ENCODE measurements at regions not wholly inside any gene's neighbourhood (a gene's known extent, or its start where the extent isn't known, plus 50 kb on each side); places are given as distances from the start of the nearest gene placed in this dataset.

DNA sequence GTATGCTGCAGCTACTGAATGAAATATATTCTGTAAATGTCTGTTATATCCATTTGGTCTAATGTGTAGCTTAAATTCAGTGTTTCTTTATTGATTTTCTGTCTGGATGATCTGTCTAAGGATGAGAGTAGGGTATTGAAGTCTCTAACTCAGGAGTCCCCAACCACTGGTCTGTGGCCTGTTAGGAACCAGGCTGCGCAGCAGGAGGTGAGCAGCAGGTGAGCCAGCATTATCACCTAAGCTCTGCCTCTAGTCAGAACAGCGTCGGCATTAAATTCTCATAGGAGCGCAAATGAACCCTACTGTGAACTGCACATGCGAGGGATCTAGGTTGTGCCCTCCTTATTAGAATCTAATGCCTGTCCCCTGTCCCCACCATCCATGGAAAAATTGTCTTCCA is 329.7 kb upstream of the RGS6 start:
- no peak overlapping the region for H3K4me2 ChIP-seq (ENCODE audit: low read length)
- no peak overlapping the region for H3K9ac ChIP-seq (ENCODE audit: low read length)
- H3K4me1 ChIP-seq (ENCODE audit: insufficient read depth, low read length) = no peaks in the 10 kb centered on the region
- no peak overlapping the region for H3K4me3 ChIP-seq (ENCODE audit: low read length)
- POLR2A ChIA-PET (ENCODE audit: unreplicated experiment) = no interaction called here
- H3F3A ChIP-seq (ENCODE audit: low read length, unreplicated experiment) = no peaks in the 10 kb centered on the region
- BruUV-seq (replicated peaks) = no TSS peak
- H4K20me1 ChIP-seq (ENCODE audit: low read length) = peaks cover 7% of the 10 kb centered on the region; the same call in 1 of the 2 replicates
- no peak overlapping the region for H3K27ac ChIP-seq (ENCODE audit: low read length)
- intact Hi-C loops (cut with micrococcal nuclease) = no loop called here
- CTCF ChIA-PET = no interaction called here
- no peaks in the 10 kb centered on the region for H3K27me3 ChIP-seq (ENCODE audit: low read length)
- TF ChIP-seq, protein P1, sequence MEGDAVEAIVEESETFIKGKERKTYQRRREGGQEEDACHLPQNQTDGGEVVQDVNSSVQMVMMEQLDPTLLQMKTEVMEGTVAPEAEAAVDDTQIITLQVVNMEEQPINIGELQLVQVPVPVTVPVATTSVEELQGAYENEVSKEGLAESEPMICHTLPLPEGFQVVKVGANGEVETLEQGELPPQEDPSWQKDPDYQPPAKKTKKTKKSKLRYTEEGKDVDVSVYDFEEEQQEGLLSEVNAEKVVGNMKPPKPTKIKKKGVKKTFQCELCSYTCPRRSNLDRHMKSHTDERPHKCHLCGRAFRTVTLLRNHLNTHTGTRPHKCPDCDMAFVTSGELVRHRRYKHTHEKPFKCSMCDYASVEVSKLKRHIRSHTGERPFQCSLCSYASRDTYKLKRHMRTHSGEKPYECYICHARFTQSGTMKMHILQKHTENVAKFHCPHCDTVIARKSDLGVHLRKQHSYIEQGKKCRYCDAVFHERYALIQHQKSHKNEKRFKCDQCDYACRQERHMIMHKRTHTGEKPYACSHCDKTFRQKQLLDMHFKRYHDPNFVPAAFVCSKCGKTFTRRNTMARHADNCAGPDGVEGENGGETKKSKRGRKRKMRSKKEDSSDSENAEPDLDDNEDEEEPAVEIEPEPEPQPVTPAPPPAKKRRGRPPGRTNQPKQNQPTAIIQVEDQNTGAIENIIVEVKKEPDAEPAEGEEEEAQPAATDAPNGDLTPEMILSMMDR (conservative IDR thresholded peaks at IDR 0.05; ENCODE audit: low read depth, low read length) = no peak
- TF ChIP-seq EZH2phosphoT487 (IDR thresholded peaks at IDR 0.05; ENCODE audit: borderline replicate concordance, low read length) = no peak
- no peak for TF ChIP-seq EZH2 (IDR thresholded peaks at IDR 0.05; ENCODE audit: low read length, unreplicated experiment)
- H2AFZ ChIP-seq (ENCODE audit: low read length) = no peak overlapping the region
- H3K36me3 ChIP-seq (ENCODE audit: low read depth, low read length) = peaks cover 25% of the 10 kb centered on the region
- DNase-seq (no peak), ATAC-seq (no peak)
- H3K9me3 ChIP-seq (ENCODE audit: low read length) = peaks cover 15% of the 10 kb centered on the region
- no peaks in the 10 kb centered on the region for H3K9me2 ChIP-seq (replicated peaks; ENCODE audit: low read length)
- peaks cover 86% of the 10 kb centered on the region for H3K79me2 ChIP-seq (ENCODE audit: low read length)

GRCh38 chr14:71604231-71604630 is 328.0 kb upstream of the RGS6 start:
- Histone ChIP-seq H3K79me2 (ENCODE audit: low read length) (peaks cover 76% of the 10 kb centered on the region), H3K36me3 (ENCODE audit: low read depth, low read length) (peaks cover 23% of the 10 kb centered on the region), H2AFZ (ENCODE audit: low read length) (no peak overlapping the region), H3K9me2 (replicated peaks; ENCODE audit: low read length) (no peaks in the 10 kb centered on the region), H3F3A (ENCODE audit: low read length, unreplicated experiment) (no peaks in the 10 kb centered on the region), H3K4me3 (ENCODE audit: low read length) (no peak overlapping the region), H3K27me3 (ENCODE audit: low read length) (no peaks in the 10 kb centered on the region), H4K20me1 (ENCODE audit: low read length) (peaks cover 7% of the 10 kb centered on the region; the same call in 1 of the 2 replicates), H3K4me1 (ENCODE audit: insufficient read depth, low read length) (no peaks in the 10 kb centered on the region), H3K27ac (ENCODE audit: low read length) (no peak overlapping the region), H3K9ac (ENCODE audit: low read length) (no peak overlapping the region), H3K9me3 (ENCODE audit: low read length) (peaks cover 15% of the 10 kb centered on the region), H3K4me2 (ENCODE audit: low read length) (no peak overlapping the region)
- ChIA-PET POLR2A (ENCODE audit: unreplicated experiment) (no interaction called here), CTCF (no interaction called here)
- no peak for DNase-seq
- no peak for ATAC-seq
- no TSS peak for BruUV-seq (replicated peaks)
- intact Hi-C loops (cut with micrococcal nuclease) = no loop called here
- TF ChIP-seq EZH2 (IDR thresholded peaks at IDR 0.05; ENCODE audit: low read length, unreplicated experiment) (no peak), EZH2phosphoT487 (IDR thresholded peaks at IDR 0.05; ENCODE audit: borderline replicate concordance, low read length) (no peak)
- TF ChIP-seq, protein P1 (conservative IDR thresholded peaks at IDR 0.05; ENCODE audit: low read depth, low read length) = no peak

- peaks cover 9% of the 10 kb centered on the region; the same call in 1 of the 2 replicates for H3K36me3 ChIP-seq (ENCODE audit: low read depth, low read length)
- TF ChIP-seq EZH2phosphoT487 (IDR thresholded peaks at IDR 0.05; ENCODE audit: borderline replicate concordance, low read length) = no peak
- TF ChIP-seq EZH2 (IDR thresholded peaks at IDR 0.05; ENCODE audit: low read length, unreplicated experiment) = no peak
- TF ChIP-seq, protein P1 (conservative IDR thresholded peaks at IDR 0.05; ENCODE audit: low read depth, low read length) = no peak
- ChIA-PET POLR2A (ENCODE audit: unreplicated experiment) (no interaction called here), CTCF (no interaction called here)
- H3K9ac ChIP-seq (ENCODE audit: low read length) = no peak overlapping the region
- H4K20me1 ChIP-seq (ENCODE audit: low read length) = peaks cover 11% of the 10 kb centered on the region; the same call in 1 of the 2 replicates
- 0 out of 2 replicates have a peak, but pooled peaks cover under 1% of the 10 kb centered on the region for H3K9me3 ChIP-seq (ENCODE audit: low read length)
- no peaks in the 10 kb centered on the region for H3K4me1 ChIP-seq (ENCODE audit: insufficient read depth, low read length)
- intact Hi-C loops (cut with micrococcal nuclease) = no loop called here
- no TSS peak for BruUV-seq (replicated peaks)
- no peak overlapping the region for H3K4me2 ChIP-seq (ENCODE audit: low read length)
- no peak for ATAC-seq
- H3F3A ChIP-seq (ENCODE audit: low read length, unreplicated experiment) = no peaks in the 10 kb centered on the region
- no peak overlapping the region for H3K4me3 ChIP-seq (ENCODE audit: low read length)
- no peaks in the 10 kb centered on the region for H3K27me3 ChIP-seq (ENCODE audit: low read length)
- H3K9me2 ChIP-seq (replicated peaks; ENCODE audit: low read length) = no peaks in the 10 kb centered on the region
- peaks cover 63% of the 10 kb centered on the region for H3K79me2 ChIP-seq (ENCODE audit: low read length)
- no peak overlapping the region for H2AFZ ChIP-seq (ENCODE audit: low read length)
- H3K27ac ChIP-seq (ENCODE audit: low read length) = no peak overlapping the region
- DNase-seq = no peak
Measured at GRCh38 chr14:71606064-71606463, 326.2 kb upstream of the RGS6 start.
